ENCODE measurements at regions not wholly inside any gene's neighbourhood (a gene's known extent, or its start where the extent isn't known, plus 50 kb on each side); places are given as distances from the start of the nearest gene placed in this dataset.
"Not testable (repeated sequence)": the region's sequence is repeated elsewhere in the genome, so short reads cannot be mapped to it uniquely, and the experiment has no call there.

GRCh38 chr5:57631139-57631538 lies 148.5 kb upstream of the ACTBL2 start:
- H3K4me3 ChIP-seq (ENCODE audit: low read length); H3K36me3 ChIP-seq (ENCODE audit: insufficient read depth, low read length); H3K9me3 ChIP-seq (ENCODE audit: low read length); H2AFZ ChIP-seq (ENCODE audit: low read depth, low read length); H3K27me3 ChIP-seq (ENCODE audit: insufficient read depth, low read length); H3K4me1 ChIP-seq (ENCODE audit: insufficient read depth, low read length): not testable (repeated sequence)

DNA sequence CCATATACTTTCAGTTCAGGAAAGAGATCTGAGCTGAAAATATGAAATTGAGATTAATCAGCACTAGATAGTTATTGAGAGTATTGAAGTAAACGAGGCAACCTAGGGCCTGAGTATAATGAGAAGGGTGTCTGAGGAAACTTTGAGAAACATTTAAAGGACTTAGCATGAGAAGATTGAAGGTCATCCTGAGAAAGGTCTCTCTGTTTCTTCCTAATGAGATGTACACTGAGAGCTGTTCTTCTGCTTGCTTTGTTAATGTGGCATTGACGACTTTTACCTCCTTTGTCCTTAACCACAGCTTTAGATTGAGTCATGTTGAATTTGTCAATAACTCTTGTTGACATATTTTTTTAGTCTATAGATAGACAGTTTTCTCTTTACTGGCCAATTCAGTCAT lies 145.1 kb upstream of the ACTBL2 start:
- Histone ChIP-seq H3K4me1 (ENCODE audit: insufficient read depth, low read length) (no peaks in the 10 kb centered on the region), H3K36me3 (ENCODE audit: insufficient read depth, low read length) (no peaks in the 10 kb centered on the region), H3K4me3 (ENCODE audit: low read length) (no peak overlapping the region), H3K27me3 (ENCODE audit: insufficient read depth, low read length) (no peaks in the 10 kb centered on the region), H2AFZ (ENCODE audit: low read depth, low read length) (no peak overlapping the region), H3K9me3 (ENCODE audit: low read length) (no peaks in the 10 kb centered on the region)

GRCh38 chr5:57626703-57627102 lies 144.1 kb upstream of the ACTBL2 start:
- Histone ChIP-seq H3K36me3 (ENCODE audit: insufficient read depth, low read length) (no peaks in the 10 kb centered on the region), H3K27me3 (ENCODE audit: insufficient read depth, low read length) (no peaks in the 10 kb centered on the region), H3K4me3 (ENCODE audit: low read length) (no peak overlapping the region), H3K4me1 (ENCODE audit: insufficient read depth, low read length) (no peaks in the 10 kb centered on the region), H3K9me3 (ENCODE audit: low read length) (no peaks in the 10 kb centered on the region), H2AFZ (ENCODE audit: low read depth, low read length) (no peak overlapping the region)

DNA sequence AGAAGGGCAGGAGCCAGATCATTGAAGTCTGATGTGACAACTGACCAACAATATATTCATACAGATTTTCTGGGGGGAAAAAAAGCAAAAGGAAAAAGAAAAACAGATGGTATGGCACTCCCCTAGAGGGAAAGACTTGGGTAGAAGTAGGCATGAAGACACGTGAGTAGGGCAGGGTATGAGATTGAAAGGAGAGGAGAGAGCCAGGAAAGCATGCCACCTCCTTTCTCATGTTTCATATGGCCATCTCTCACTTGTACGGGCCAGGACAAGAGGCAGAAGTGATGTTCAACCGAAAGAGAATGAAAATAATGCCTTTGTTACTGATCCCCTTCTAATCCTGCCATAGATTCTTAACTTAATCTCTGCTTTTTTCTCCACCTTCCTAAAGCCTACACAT lies 139.0 kb upstream of the ACTBL2 start:
- Histone ChIP-seq H3K27me3 (ENCODE audit: insufficient read depth, low read length) (no peaks in the 10 kb centered on the region), H3K36me3 (ENCODE audit: insufficient read depth, low read length) (no peaks in the 10 kb centered on the region), H3K9me3 (ENCODE audit: low read length) (no peaks in the 10 kb centered on the region), H2AFZ (ENCODE audit: low read depth, low read length) (no peak overlapping the region), H3K4me1 (ENCODE audit: insufficient read depth, low read length) (no peaks in the 10 kb centered on the region), H3K4me3 (ENCODE audit: low read length) (no peak overlapping the region)

GRCh38 chr5:57618767-57619381 lies 136.3 kb upstream of the ACTBL2 start:
- Histone ChIP-seq H3K27me3 (ENCODE audit: insufficient read depth, low read length) (no peaks in the 10 kb centered on the region), H3K36me3 (ENCODE audit: insufficient read depth, low read length) (no peaks in the 10 kb centered on the region), H2AFZ (ENCODE audit: low read depth, low read length) (no peak overlapping the region), H3K9me3 (ENCODE audit: low read length) (no peaks in the 10 kb centered on the region), H3K4me1 (ENCODE audit: insufficient read depth, low read length) (no peaks in the 10 kb centered on the region), H3K4me3 (ENCODE audit: low read length) (no peak overlapping the region)

GRCh38 chr5:57613741-57614140 lies 131.1 kb upstream of the ACTBL2 start:
- no peaks in the 10 kb centered on the region for H3K4me1 ChIP-seq (ENCODE audit: insufficient read depth, low read length)
- no peaks in the 10 kb centered on the region for H3K36me3 ChIP-seq (ENCODE audit: insufficient read depth, low read length)
- no peaks in the 10 kb centered on the region for H3K9me3 ChIP-seq (ENCODE audit: low read length)
- no peak overlapping the region for H3K4me3 ChIP-seq (ENCODE audit: low read length)
- no peaks in the 10 kb centered on the region for H3K27me3 ChIP-seq (ENCODE audit: insufficient read depth, low read length)
- no peak overlapping the region for H2AFZ ChIP-seq (ENCODE audit: low read depth, low read length)

GRCh38 chr5:57611177-57611576 lies 128.6 kb upstream of the ACTBL2 start:
- Histone ChIP-seq H3K36me3 (ENCODE audit: insufficient read depth, low read length) (no peaks in the 10 kb centered on the region), H2AFZ (ENCODE audit: low read depth, low read length) (no peak overlapping the region), H3K27me3 (ENCODE audit: insufficient read depth, low read length) (no peaks in the 10 kb centered on the region), H3K9me3 (ENCODE audit: low read length) (no peaks in the 10 kb centered on the region), H3K4me1 (ENCODE audit: insufficient read depth, low read length) (peaks cover 18% of the 10 kb centered on the region), H3K4me3 (ENCODE audit: low read length) (no peak overlapping the region)

DNA sequence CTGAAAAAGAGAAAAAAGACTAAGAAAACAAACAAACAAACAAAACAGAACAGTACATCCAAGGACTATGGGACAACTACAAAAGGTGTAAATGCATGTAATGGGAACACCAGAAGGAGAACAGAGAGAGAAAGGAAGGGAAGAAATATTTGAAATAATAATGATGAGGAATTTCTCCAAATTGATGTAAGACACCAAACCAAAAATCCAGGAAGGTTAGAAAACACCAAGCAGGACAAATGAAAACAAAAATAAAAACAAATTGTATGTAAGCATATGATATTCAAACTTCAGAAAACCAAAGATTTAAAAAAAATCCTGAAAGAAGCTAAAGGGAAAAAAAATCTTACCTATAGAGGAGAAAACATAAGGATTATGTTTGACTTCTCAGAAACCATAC lies 125.9 kb upstream of the ACTBL2 start:
- Histone ChIP-seq H3K4me3 (ENCODE audit: low read length) (no peak overlapping the region), H3K4me1 (ENCODE audit: insufficient read depth, low read length) (peaks cover 18% of the 10 kb centered on the region), H3K36me3 (ENCODE audit: insufficient read depth, low read length) (no peaks in the 10 kb centered on the region), H2AFZ (ENCODE audit: low read depth, low read length) (no peak overlapping the region), H3K9me3 (ENCODE audit: low read length) (no peaks in the 10 kb centered on the region), H3K27me3 (ENCODE audit: insufficient read depth, low read length) (no peaks in the 10 kb centered on the region)

GRCh38 chr5:57601996-57602395 lies 119.4 kb upstream of the ACTBL2 start:
- Histone ChIP-seq H3K27me3 (ENCODE audit: insufficient read depth, low read length) (no peaks in the 10 kb centered on the region), H2AFZ (ENCODE audit: low read depth, low read length) (no peak overlapping the region), H3K36me3 (ENCODE audit: insufficient read depth, low read length) (no peaks in the 10 kb centered on the region), H3K4me3 (ENCODE audit: low read length) (no peak overlapping the region), H3K9me3 (ENCODE audit: low read length) (no peaks in the 10 kb centered on the region), H3K4me1 (ENCODE audit: insufficient read depth, low read length) (peaks cover 18% of the 10 kb centered on the region)

DNA sequence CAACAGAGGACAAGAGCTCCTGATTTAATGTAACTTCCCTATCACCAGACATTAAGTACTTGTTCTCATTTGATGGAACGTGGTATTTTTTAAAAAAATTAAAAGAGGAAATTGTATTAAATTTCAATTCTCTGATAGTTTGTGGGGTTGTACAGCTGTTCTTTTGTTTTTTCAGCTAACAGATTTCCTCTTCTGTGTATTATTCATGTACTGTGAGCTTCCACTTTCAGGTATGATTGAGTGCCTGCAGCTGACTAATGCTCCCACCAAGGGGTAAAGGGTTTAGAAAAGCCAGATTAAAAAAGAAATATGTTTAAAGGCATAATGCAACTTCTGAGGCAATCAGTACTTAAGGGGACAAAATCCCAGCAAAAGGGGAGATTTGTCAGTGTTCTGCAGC lies 117.7 kb upstream of the ACTBL2 start:
- H3K36me3 ChIP-seq (ENCODE audit: insufficient read depth, low read length): no peaks in the 10 kb centered on the region
- H3K9me3 ChIP-seq (ENCODE audit: low read length): no peaks in the 10 kb centered on the region
- H3K4me3 ChIP-seq (ENCODE audit: low read length): no peak overlapping the region
- H3K27me3 ChIP-seq (ENCODE audit: insufficient read depth, low read length): no peaks in the 10 kb centered on the region
- H3K4me1 ChIP-seq (ENCODE audit: insufficient read depth, low read length): peaks cover 12% of the 10 kb centered on the region
- no peak overlapping the region for H2AFZ ChIP-seq (ENCODE audit: low read depth, low read length)

GRCh38 chr5:57598756-57599155 lies 116.1 kb upstream of the ACTBL2 start:
- no peaks in the 10 kb centered on the region for H3K9me3 ChIP-seq (ENCODE audit: low read length)
- H2AFZ ChIP-seq (ENCODE audit: low read depth, low read length): peak overlapping the region; percentile 39
- H3K4me1 ChIP-seq (ENCODE audit: insufficient read depth, low read length): peaks cover 12% of the 10 kb centered on the region
- H3K27me3 ChIP-seq (ENCODE audit: insufficient read depth, low read length): no peaks in the 10 kb centered on the region
- H3K4me3 ChIP-seq (ENCODE audit: low read length): no peak overlapping the region
- H3K36me3 ChIP-seq (ENCODE audit: insufficient read depth, low read length): no peaks in the 10 kb centered on the region

DNA sequence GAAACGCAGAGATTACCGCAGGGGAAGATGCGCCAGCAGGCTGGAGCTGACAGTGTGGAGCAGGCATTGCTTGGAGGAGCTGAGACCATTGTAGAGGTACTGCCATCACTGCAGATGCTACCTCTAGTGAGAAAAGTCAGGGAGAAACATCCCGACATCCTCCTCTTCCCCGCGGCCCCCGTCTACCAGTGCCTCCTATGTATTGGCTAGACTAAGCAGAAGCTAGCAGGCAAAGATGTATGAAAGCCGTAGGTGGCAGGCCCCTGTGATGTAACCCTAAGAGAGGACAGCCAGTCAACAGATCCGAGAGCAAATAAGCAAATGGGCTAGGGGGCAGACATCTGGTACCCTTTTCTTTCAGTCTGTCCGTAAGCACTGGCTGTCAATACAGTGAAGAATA lies 115.5 kb upstream of the ACTBL2 start:
- Histone ChIP-seq H2AFZ (ENCODE audit: low read depth, low read length) (peak overlapping the region; percentile 39), H3K36me3 (ENCODE audit: insufficient read depth, low read length) (no peaks in the 10 kb centered on the region), H3K9me3 (ENCODE audit: low read length) (no peaks in the 10 kb centered on the region), H3K4me1 (ENCODE audit: insufficient read depth, low read length) (peaks cover 12% of the 10 kb centered on the region), H3K4me3 (ENCODE audit: low read length) (no peak overlapping the region), H3K27me3 (ENCODE audit: insufficient read depth, low read length) (no peaks in the 10 kb centered on the region)

DNA sequence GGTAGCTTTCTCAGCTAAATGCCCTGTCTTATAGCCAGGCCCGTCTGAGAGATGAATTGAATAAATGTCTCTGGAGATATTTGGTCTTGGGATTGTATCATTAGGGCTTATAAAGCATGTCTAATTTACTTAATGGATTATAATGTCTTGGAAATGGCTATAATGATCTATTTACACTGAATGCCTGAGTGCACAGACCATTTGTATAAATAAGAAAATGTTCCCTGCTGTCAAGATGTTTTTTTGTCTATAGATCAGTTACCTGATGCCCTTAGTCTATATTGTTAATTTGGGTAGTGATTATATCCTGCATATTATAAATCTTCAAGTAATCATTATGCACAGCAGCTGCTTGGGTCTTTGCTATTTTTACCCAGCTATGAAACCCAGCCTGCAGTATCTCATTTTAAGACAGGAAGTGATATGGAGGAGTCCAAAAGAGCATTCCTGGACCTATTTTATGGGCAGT lies 112.9 kb upstream of the ACTBL2 start:
- Histone ChIP-seq H3K9me3 (ENCODE audit: low read length) (no peaks in the 10 kb centered on the region), H3K27me3 (ENCODE audit: insufficient read depth, low read length) (no peaks in the 10 kb centered on the region), H3K4me3 (ENCODE audit: low read length) (no peak overlapping the region), H3K4me1 (ENCODE audit: insufficient read depth, low read length) (peaks cover 12% of the 10 kb centered on the region), H3K36me3 (ENCODE audit: insufficient read depth, low read length) (no peaks in the 10 kb centered on the region), H2AFZ (ENCODE audit: low read depth, low read length) (no peak overlapping the region)

GRCh38 chr5:57594436-57594835 lies 111.8 kb upstream of the ACTBL2 start:
- no peak overlapping the region for H3K4me3 ChIP-seq (ENCODE audit: low read length)
- H3K4me1 ChIP-seq (ENCODE audit: insufficient read depth, low read length): peaks cover 12% of the 10 kb centered on the region
- no peak overlapping the region for H2AFZ ChIP-seq (ENCODE audit: low read depth, low read length)
- no peaks in the 10 kb centered on the region for H3K27me3 ChIP-seq (ENCODE audit: insufficient read depth, low read length)
- no peaks in the 10 kb centered on the region for H3K9me3 ChIP-seq (ENCODE audit: low read length)
- no peaks in the 10 kb centered on the region for H3K36me3 ChIP-seq (ENCODE audit: insufficient read depth, low read length)
